ENCODE measurements at regions not wholly inside any gene's neighbourhood (a gene's known extent, or its start where the extent isn't known, plus 50 kb on each side); places are given as distances from the start of the nearest gene placed in this dataset.

DNA sequence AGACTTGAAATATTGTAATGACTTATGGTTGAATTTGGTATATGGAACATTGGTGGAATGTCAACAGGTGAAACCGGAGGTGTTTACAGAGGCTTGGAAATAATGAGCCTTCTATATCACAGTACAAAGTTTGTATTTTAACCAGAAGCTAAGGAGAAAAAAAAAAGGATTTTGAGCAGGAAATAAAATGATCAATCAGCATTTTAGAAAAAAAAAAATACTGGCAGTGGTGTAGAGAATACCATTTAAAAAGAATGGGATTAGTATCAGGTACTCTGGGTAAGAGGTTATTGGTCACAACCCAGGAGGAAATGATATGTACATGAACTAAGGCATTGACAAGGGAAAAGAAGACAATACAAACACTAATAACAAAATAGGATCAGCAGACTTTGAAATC is 587.1 kb upstream of the HTR2C start:
- TF ChIP-seq EZH2 (IDR thresholded peaks at IDR 0.05; ENCODE audit: borderline replicate concordance, low read depth, low read length, severe bottlenecking) = no peak
- TF ChIP-seq, protein P1, sequence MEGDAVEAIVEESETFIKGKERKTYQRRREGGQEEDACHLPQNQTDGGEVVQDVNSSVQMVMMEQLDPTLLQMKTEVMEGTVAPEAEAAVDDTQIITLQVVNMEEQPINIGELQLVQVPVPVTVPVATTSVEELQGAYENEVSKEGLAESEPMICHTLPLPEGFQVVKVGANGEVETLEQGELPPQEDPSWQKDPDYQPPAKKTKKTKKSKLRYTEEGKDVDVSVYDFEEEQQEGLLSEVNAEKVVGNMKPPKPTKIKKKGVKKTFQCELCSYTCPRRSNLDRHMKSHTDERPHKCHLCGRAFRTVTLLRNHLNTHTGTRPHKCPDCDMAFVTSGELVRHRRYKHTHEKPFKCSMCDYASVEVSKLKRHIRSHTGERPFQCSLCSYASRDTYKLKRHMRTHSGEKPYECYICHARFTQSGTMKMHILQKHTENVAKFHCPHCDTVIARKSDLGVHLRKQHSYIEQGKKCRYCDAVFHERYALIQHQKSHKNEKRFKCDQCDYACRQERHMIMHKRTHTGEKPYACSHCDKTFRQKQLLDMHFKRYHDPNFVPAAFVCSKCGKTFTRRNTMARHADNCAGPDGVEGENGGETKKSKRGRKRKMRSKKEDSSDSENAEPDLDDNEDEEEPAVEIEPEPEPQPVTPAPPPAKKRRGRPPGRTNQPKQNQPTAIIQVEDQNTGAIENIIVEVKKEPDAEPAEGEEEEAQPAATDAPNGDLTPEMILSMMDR (IDR thresholded peaks at IDR 0.05; ENCODE audit: borderline replicate concordance, extremely low read depth, low read length, poor library complexity, severe bottlenecking) = no peak

Data from DND-41 (cell line).